M059J (cell line): ENCODE measurements at regions not wholly inside any gene's neighbourhood (a gene's known extent, or its start where the extent isn't known, plus 50 kb on each side); places are given as distances from the start of the nearest gene placed in this dataset.

Experiments
- DNase-seq: peaks from one replicate; pipeline ENCODE4 v3.0.0-alpha.2; 2012; ENCODE audit warnings: low read depth

DNA sequence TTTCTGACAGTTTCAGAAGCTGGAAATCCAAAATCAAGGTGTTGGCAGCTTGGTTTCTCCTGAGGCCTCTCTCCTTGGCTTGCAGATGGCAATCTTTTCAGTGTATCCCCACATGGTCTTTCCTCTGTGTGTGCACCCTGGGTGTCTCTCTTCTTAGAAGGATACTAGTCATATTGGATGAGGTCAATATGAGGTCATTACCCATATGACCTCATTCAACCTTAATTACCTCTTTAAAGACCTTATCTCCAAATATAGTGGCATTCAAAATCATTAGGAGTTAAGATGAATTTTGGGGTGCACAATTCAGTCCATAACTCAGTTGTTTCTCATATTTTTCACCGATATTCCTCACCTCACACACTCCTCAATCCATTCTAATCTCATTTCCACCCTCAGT lies 92.4 kb upstream of the TGM3 start:
- DNase-seq = no peak

DNA sequence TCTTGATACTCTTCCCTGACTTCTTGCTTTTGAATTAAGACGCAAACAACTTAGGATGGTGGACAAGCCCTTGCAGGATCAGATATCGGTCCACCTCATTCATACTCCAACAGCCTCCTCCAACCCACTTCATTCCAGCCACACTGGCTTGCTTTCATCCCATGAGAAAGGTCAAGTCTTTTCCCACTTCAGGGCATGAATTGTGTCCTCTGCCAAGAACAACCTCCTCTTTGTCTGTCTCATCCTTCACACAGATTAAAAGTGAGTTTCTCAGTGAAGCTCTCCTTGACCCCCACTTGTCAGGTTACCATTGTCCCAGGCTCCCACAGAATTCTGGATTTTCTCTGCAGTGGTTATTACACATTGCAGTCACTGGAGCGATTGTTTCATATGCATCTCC lies 91.8 kb upstream of the TGM3 start:
- DNase-seq = no peak

- DNase-seq = peak; percentile 68
Observed at GRCh38 chr20:2206957-2207769, 88.6 kb upstream of the TGM3 start.

GRCh38 chr20:2207770-2208097 lies 88.1 kb upstream of the TGM3 start:
- no peak for DNase-seq

- no peak for DNase-seq
Observed at GRCh38 chr20:2208897-2209296, 86.9 kb upstream of the TGM3 start.

DNA sequence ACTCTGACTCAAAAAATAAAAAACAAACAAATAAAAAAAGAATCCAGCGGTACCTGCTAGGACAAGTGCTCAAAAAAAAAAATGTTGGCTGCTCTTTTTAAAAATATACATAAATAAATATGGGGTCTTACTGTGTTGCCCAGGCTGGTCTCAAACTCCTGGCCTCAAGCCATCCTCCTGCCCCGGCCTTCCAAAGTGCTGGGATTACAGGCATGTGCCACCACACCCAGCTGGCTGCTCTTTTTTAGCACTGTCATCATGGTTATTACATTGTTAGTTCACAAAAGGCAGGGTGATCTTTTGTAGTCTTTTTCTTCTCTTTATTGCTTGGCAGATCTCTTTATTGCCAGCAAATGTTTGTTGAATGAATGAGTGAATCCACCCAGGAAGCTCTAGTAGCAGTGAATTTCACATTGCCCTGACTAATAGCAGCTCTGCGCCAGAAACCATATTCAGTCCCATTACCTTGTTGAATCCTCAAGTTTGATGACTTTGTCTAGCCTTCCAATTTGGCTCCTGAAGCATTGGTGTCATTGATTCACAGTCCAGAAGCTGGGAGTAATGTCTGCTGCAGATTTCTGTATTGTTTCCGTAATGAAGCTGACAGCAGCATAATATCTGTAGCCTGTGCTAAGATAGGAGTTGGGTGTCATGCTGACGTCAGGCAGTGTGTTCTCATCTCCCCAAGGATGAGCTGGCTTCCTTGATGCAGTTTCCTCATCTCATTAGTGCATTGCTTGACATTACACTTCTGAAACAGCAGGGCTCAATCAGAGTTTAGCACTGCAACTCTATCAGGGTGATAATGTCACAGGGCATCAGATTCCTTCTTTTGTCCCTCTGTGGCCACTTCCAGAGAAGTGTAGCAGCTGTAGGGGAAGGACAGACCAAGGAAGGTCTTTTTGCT lies 84.9 kb upstream of the TGM3 start:
- peak; percentile 59 for DNase-seq

DNA sequence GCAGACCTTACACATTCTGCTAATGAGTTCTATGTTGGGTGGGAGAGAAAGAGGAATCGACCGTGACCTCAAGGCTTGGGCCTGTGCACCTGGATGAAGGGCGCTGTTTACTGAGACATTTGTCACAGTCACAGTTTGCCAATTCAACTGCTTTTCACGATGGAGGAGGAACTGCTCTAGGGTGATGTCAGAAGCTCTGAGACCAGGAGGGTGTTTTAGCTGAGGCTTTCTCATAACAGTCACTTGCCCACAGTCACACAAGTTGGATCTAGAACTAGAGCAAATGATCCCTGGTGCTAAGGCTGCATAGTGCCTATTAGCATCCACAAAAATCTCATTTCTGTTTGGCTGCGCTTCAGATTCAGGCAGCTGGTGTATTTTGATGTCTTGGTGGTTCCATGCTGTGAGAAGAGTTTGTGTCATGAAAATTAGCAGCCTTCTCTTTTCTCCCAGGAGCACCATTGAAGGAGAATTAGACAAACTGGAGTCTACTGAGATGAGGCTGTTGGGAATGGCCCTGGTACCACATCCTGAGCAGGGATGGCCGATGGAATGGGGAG lies 83.3 kb upstream of the TGM3 start:
- DNase-seq = no peak

DNA sequence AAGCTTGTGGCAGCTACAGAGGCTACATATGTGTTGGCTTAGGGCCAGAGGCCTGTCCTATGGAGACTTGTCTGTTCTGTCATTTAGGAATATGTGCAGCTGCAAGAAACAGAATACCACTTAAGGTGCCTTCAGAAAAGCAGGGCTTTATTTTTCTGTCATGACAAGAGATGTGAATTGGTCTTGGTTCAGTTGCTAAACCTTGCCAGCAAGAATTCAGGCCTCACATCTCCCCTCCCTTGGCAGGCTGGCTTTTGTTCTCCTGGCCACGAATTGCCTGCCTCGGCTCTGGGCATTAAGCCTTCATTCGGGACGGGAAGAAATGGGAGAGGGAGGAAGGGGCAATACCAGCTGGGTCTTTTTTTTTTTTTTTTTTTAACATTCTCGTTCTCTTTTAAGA lies 82.4 kb upstream of the TGM3 start:
- no peak for DNase-seq

- DNase-seq = no peak
Observed at GRCh38 chr20:2217857-2218539, 77.8 kb upstream of the TGM3 start.

GRCh38 chr20:2219481-2220006 lies 76.3 kb upstream of the TGM3 start:
- no peak for DNase-seq

DNA sequence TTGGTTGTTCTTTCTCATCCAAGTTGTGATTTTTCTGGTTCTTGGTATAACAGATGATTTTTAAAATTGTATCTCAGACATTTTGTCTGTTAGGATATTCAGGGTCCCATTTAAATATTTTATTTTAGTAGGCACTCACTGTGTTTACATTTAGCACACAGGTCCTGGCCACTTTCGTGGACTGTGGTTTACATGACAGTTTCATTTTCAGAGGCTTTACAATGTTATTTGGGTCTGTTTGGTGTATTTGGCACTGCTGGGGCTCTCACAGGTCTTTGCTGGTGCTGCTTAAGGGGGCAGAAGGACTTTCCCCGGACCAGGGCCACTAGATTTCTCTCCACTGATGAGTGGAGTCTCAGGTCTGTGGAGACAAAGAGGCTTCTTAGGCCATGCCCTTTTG lies 75.5 kb upstream of the TGM3 start:
- DNase-seq = no peak

DNA sequence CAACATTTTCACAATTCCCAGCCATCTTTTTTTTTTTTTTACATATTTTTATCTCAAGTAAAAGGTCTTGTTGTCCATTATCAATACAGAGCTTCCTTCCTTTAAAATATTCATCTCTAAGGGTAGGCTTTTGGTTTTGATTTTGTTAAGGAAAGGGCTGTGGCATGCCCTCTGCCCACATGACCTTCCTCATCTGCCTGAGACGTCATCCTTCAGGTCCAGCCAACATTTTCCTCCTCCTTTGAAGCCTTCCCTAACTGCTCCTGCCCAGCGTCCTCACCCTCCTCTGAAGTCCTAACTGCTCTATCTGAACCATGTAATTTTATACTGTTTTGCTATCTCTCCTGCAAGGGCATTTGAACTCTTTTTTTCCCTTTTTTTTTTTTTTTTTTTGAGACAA lies 73.9 kb upstream of the TGM3 start:
- no peak for DNase-seq

DNA sequence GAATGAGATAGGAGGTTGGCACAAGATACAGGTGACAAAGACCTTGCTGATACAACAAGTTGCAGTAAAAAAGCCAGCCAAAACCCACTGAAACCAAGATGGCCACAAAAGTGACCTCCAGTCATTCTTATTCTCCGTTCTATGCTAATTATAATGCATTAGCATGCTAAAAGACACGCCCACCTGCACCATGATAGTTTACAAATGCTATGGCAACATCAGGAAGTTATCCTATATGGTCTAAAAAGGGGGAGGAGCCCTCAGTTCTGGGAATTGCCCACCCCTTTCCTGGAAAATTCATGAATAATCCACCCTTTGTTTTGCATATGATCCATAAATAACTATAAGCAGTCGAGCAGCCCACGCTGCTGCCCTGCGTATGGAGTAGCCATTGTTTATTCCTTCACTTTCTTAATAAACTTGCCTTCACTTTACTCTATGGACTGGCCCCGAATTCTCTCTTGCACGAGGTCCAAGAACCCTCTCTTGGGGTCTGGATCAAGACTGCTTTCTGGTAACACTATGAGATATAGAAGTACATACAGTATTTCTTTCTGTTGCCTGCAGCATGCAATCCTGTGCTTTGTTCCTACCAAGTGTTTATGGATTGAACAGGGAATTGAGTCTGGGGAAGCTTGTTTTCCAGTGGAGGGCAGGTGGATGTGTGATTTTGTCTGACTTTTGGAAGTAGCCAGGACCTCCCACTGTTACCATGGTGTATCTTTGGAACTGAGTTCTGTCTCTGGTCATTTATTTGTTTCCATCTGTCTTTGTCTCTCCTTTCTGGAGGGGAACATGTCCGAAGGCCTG lies 72.0 kb upstream of the TGM3 start:
- no peak for DNase-seq

GRCh38 chr20:2224368-2224639 lies 71.5 kb upstream of the TGM3 start:
- no peak for DNase-seq

DNA sequence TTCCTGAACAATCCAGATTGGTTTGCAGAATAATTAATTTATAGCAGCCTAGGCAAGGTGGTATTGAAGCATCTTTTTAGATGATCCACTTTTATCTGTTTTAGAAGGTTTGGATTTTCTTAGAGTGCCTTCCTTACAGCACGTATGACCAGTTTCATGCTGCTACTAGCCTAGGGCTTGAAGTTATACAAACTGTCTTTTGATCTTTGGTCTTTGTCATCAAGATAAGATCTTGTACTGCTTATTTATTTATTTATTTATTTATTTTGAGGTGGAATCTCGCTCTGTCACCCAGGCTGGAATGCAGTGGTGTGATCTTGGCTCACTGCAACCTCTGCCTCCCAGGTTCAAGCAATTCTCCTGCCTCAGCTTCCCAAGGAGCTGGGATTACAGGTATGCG lies 68.5 kb upstream of the TGM3 start:
- DNase-seq = peak; percentile 38

GRCh38 chr20:2227861-2228260 lies 67.9 kb upstream of the TGM3 start:
- DNase-seq = no peak

DNA sequence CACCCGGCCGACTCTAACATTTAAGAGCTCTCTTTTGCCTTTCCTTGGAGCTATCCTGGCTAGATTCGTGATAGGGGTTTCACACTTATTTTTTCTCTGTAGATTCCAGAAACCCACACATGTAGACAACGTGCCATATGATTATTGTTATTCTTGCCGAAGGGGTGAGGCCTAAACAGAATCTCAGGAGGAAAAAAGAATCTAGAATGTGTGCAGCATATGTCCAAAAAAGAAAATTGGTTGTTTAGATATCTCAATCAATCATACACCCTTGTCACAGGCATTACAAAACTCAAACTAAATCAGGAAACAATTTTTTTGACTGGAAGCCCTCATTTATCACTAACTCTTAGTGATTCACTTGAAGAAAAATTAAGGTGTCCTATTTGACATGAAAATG lies 66.9 kb upstream of the TGM3 start:
- no peak for DNase-seq

DNA sequence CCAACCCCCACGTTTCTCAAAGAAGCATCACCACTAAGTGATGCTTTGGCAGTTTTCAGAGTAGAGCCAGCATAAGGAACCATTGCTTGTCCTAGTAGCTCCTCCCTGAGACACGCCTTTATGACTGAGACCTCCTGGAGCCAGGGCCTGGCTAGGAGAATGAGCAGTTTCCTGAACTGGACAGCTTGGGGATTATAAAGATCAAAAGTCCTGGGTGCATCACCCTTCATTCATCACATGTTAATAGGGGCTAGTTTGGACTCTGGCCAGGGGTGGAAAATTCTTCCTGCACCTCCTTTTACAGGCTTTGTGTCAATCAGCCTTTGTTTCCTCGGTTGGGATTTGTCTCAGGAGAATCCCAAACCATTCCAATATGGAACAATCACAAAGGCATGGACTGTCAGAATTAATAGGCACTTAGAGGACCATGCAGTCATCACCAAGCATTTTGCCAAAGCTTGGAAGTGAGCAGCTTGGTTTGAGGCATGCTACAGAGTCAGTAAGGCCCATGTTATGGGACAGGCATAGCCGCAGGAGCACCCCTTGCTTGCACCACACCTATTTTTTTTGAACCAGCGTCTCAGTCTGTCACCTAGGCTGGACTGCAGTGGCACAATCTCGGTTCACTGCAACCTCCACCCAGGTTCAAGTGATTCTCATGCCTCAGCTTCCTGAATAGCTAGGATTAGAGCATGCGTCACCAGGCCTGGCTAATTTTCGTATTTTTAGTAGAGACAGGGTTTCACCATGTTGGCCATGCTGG lies 64.9 kb upstream of the TGM3 start:
- peak; percentile 48 for DNase-seq

- DNase-seq = no peak
Observed at GRCh38 chr20:2231701-2232100, 64.1 kb upstream of the TGM3 start.

- peak; percentile 35 for DNase-seq
Observed at GRCh38 chr20:2234598-2235191, 61.1 kb upstream of the TGM3 start.
